HepG2 (cell line): ENCODE measurements at regions not wholly inside any gene's neighbourhood (a gene's known extent, or its start where the extent isn't known, plus 50 kb on each side); places are given as distances from the start of the nearest gene placed in this dataset.

Experiments
- ATAC-seq: fragments of 200-7000 bp; cut with Tn5 transposase; 3 replicates; pipeline ENCODE4 v1.9.1; 2020; ENCODE audit warnings: mild to moderate bottlenecking, moderate library complexity
- BruUV-seq: library from RNA; stranded (reverse); fragments of 400-500 nt; replicated peaks from 2 replicates; lab custom pipeline; 2021; lab: Mats Ljungman, UMichigan
- CTCF ChIA-PET: fragments of 300-600 bp; formaldehyde crosslinking; extraction: SDS; loops from one replicate; lab custom pipeline; 2021; ENCODE audit warnings: low total read pairs, inconsistent platforms, low intra/inter-chr PET ratio; lab: Yijun Ruan, JAX
- POLR2A ChIA-PET: fragments of 350-600 bp; sonication (Branson Sonifier 250); formaldehyde crosslinking; loops from one replicate; lab custom pipeline; 2020; ENCODE audit warnings: antibody characterized with exemption, inconsistent platforms; lab: Yijun Ruan, JAX
- DNase-seq: peaks from one replicate; pipeline ENCODE4 v3.0.0-alpha.2; 2015; ENCODE audit warnings: low spot score
- FAIRE-seq: peaks from 3 replicates; lab custom pipeline; 2011; peaks lifted over from hg19 to GRCh38; lab: Jason Lieb, UNC
- H2AFZ ChIP-seq: one replicate; pipeline ENCODE4 v1.6.1; 2011; ENCODE audit warnings: low read length, inconsistent platforms
- H3K27ac ChIP-seq: fragments of 300-600 bp; 3 replicates; pipeline ENCODE4 v1.8.0; 2011; ENCODE audit warnings: mixed run types, mild to moderate bottlenecking, mixed read lengths, low read length, inconsistent platforms; ENCODE audit not compliant: insufficient read depth; ENCODE audit errors: extremely low read length
- H3K27me3 ChIP-seq, 2 experiments: fragments of 200-600 bp in 1 of 2; 2 replicates in 1 of 2; 3 replicates in 1 of 2; pipeline versions ENCODE4 v1.6.0 to v1.8.0; 2011; ENCODE audit warnings: low read length in 2 of 2, mild to moderate bottlenecking in 2 of 2, moderate library complexity in 2 of 2, inconsistent platforms in 1 of 2; ENCODE audit not compliant: insufficient read depth in 2 of 2, control insufficient read depth in 1 of 2
- H3K36me3 ChIP-seq, 2 experiments: fragments of 200-600 bp in 1 of 2; replicated peaks in 1 of 2; 2 replicates in 1 of 2; 3 replicates in 1 of 2; pipeline versions ENCODE4 v1.5.1 to v1.8.0; 2011; ENCODE audit warnings: low read length in 2 of 2, inconsistent platforms in 1 of 2; ENCODE audit not compliant: insufficient read depth in 2 of 2, control insufficient read depth in 1 of 2
- H3K4me1 ChIP-seq: 2 replicates; pipeline ENCODE4 v1.5.1; 2012; ENCODE audit warnings: low read length, inconsistent platforms; ENCODE audit not compliant: insufficient read depth
- H3K4me2 ChIP-seq: 2 replicates; pipeline ENCODE4 v1.6.0; 2011; ENCODE audit warnings: low read depth, low read length, inconsistent platforms
- H3K4me3 ChIP-seq, 3 experiments: fragments of 200-600 bp in 1 of 3; sonication (generic), shearing (Covaris generic) in 1 of 3; replicated peaks in 1 of 3; 2 replicates each; pipeline ENCODE4 v1.5.1; 2011 to 2016; ENCODE audit warnings: low read length in 3 of 3, inconsistent platforms in 2 of 3, low read depth in 2 of 3, mild to moderate bottlenecking in 2 of 3, control low read depth in 1 of 3, mixed read lengths in 1 of 3; ENCODE audit not compliant: insufficient read depth in 1 of 3
- H3K79me2 ChIP-seq: one replicate; pipeline ENCODE4 v1.6.1; 2011; ENCODE audit warnings: low read length, inconsistent platforms; ENCODE audit not compliant: insufficient read depth
- H3K9ac ChIP-seq: 2 replicates; pipeline ENCODE4 v1.6.0; 2011; ENCODE audit warnings: mild to moderate bottlenecking, low read depth, low read length, inconsistent platforms; ENCODE audit not compliant: insufficient read depth
- H3K9me3 ChIP-seq: 2 replicates; pipeline ENCODE4 v1.5.1; 2012; ENCODE audit warnings: mild to moderate bottlenecking, low read length
- H4K20me1 ChIP-seq: 2 replicates; pipeline ENCODE4 v1.6.0; 2011; ENCODE audit warnings: inconsistent platforms, mild to moderate bottlenecking, low read length, moderate library complexity; ENCODE audit not compliant: insufficient read depth
- GLI4 ChIP-seq: sonication (generic); formaldehyde crosslinking; IDR thresholded peaks from 2 replicates; pipeline ENCODE4 v1.5.1; 2020; ENCODE audit warnings: missing genetic modification reagents, mild to moderate bottlenecking, moderate library complexity, borderline replicate concordance
- HMGXB4 ChIP-seq, 2 experiments: sonication (generic) in 1 of 2; formaldehyde crosslinking in 1 of 2; IDR thresholded peaks; 2 replicates each; pipeline versions ENCODE4 v1.4.0 to v1.6.1; 2018 to 2020; ENCODE audit warnings: missing genetic modification reagents in 2 of 2, borderline replicate concordance in 1 of 2, low read depth in 1 of 2, mild to moderate bottlenecking in 1 of 2, missing biosample characterization in 1 of 2
- KLF13 ChIP-seq: sonication (generic); formaldehyde crosslinking; IDR thresholded peaks from 2 replicates; pipeline ENCODE4 v1.4.0; 2020; ENCODE audit warnings: mild to moderate bottlenecking, missing genetic modification reagents
- NFYB ChIP-seq: sonication (generic); formaldehyde crosslinking; IDR thresholded peaks from 2 replicates; pipeline ENCODE4 v1.4.0; 2020; ENCODE audit warnings: missing genetic modification reagents
- SATB2 ChIP-seq: sonication (generic); formaldehyde crosslinking; IDR thresholded peaks from 2 replicates; pipeline ENCODE4 v1.5.0; 2020; ENCODE audit warnings: missing genetic modification reagents
- SKI ChIP-seq: fragments of 450-650 bp; IDR thresholded peaks from one replicate; pipeline ENCODE4 v1.6.1; 2018; ENCODE audit warnings: mild to moderate bottlenecking; ENCODE audit not compliant: partially characterized antibody
- TFE3 ChIP-seq: IDR thresholded peaks from 2 replicates; pipeline ENCODE4 v1.6.1; 2016
- THAP9 ChIP-seq: sonication (generic); formaldehyde crosslinking; IDR thresholded peaks from 2 replicates; pipeline ENCODE4; 2020; ENCODE audit warnings: missing genetic modification reagents, mild to moderate bottlenecking, borderline replicate concordance
- ZFP82 ChIP-seq: sonication (generic); formaldehyde crosslinking; IDR thresholded peaks from 2 replicates; pipeline ENCODE4 v1.5.1; 2020; ENCODE audit warnings: mild to moderate bottlenecking, missing genetic modification reagents, borderline replicate concordance
- ZFYVE20 ChIP-seq: sonication (generic); formaldehyde crosslinking; IDR thresholded peaks from 2 replicates; pipeline ENCODE4 v1.8.0; 2023; ENCODE audit warnings: low read depth, mild to moderate bottlenecking, moderate library complexity, missing genetic modification reagents, borderline replicate concordance
- ZKSCAN5 ChIP-seq: sonication (generic); formaldehyde crosslinking; IDR thresholded peaks from 2 replicates; pipeline ENCODE4 v1.5.1; 2020; ENCODE audit warnings: mild to moderate bottlenecking, missing genetic modification reagents
- ZNF3 ChIP-seq: IDR thresholded peaks from 2 replicates; pipeline ENCODE4 v1.7.0; 2017; ENCODE audit warnings: inconsistent platforms
- ZNF674 ChIP-seq: sonication (generic); formaldehyde crosslinking; IDR thresholded peaks from 2 replicates; pipeline ENCODE4 v1.5.0; 2020; ENCODE audit warnings: low read depth, mild to moderate bottlenecking, missing genetic modification reagents
- ZSCAN30 ChIP-seq: sonication (generic); formaldehyde crosslinking; IDR thresholded peaks from 2 replicates; pipeline ENCODE4 v1.5.0; 2020; ENCODE audit warnings: mild to moderate bottlenecking, missing genetic modification reagents
- WGBS: methylation state at CpG from one replicate; pipeline ENCODE4 v1.1.6; 2017; ENCODE audit warnings: low lambda C conversion rate; 5-methylcytosine and 5-hydroxymethylcytosine counted together
- in situ Hi-C: cut with HindIII; loops from 2 replicates; pipeline ENCODE4 v1.10.0; 2017; ENCODE audit warnings: low pct_unique_long_range_greater_than_20kb; ENCODE audit not compliant: extremely low pct_ligation_motif_present
- intact Hi-C: fragments of 100-400 bp; cut with micrococcal nuclease; formaldehyde crosslinking; loops from one replicate; pipeline ENCODE4 v1.10.0; 2022; ENCODE audit not compliant: unreplicated experiment

- no peaks in the 10 kb centered on the region for H4K20me1 ChIP-seq
- FAIRE-seq (no peak), ATAC-seq (no peak), DNase-seq (no peak)
- H3K4me1 ChIP-seq, result no peaks in the 10 kb centered on the region
- intact Hi-C loops, result no loop called here
- H3K36me3 ChIP-seq, result no peaks in the 10 kb centered on the region
- in situ Hi-C loops, result no loop called here
- H3K27me3 ChIP-seq, result no peaks in the 10 kb centered on the region
- no TSS peak for BruUV-seq
- H3K4me2 ChIP-seq, result no peak overlapping the region
- no peak overlapping the region for H3K4me3 ChIP-seq
- no peak for TF ChIP-seq SATB2 (CRISPR knock-in tag)
- TF ChIP-seq ZNF674 (CRISPR knock-in tag), result no peak
- TF ChIP-seq ZSCAN30, result no peak
- TF ChIP-seq THAP9 (CRISPR knock-in tag), result no peak
- no peak for TF ChIP-seq ZKSCAN5 (CRISPR knock-in tag)
- no peak for TF ChIP-seq NFYB
- TF ChIP-seq ZNF3 (CRISPR knock-in tag), result no peak
- TF ChIP-seq SKI, result no peak
- no peak for TF ChIP-seq GLI4 (CRISPR knock-in tag)
- no peak for TF ChIP-seq KLF13 (CRISPR knock-in tag)
- TF ChIP-seq TFE3 (CRISPR knock-in tag), result no peak
- TF ChIP-seq ZFP82 (CRISPR knock-in tag), result no peak
- TF ChIP-seq ZFYVE20 (CRISPR knock-in tag), result no peak
- TF ChIP-seq HMGXB4 (CRISPR knock-in tag; IDR thresholded peaks at IDR 0.05; ENCODE audit: borderline replicate concordance in 1 of 2, low read depth in 1 of 2), result no peak
- TF ChIP-seq, all 625 proteins: peak for 0
- no peaks in the 10 kb centered on the region for H3K79me2 ChIP-seq
- no peak overlapping the region for H3K27ac ChIP-seq
- H3K9me3 ChIP-seq, result no peaks in the 10 kb centered on the region
- H2AFZ ChIP-seq, result no peak overlapping the region
- CTCF ChIA-PET, result no interaction called here
- POLR2A ChIA-PET, result no interaction called here
- no peak overlapping the region for H3K9ac ChIP-seq
- WGBS, result 20% methylated on average over 2 of the region's 2 CpGs
These were observed 208.6 kb upstream of the MCHR2 start for GRCh38 chr6:100202417-100203194.
